Fibroblast of the aortic adventitia (primary cell): ENCODE measurements at regions not wholly inside any gene's neighbourhood (a gene's known extent, or its start where the extent isn't known, plus 50 kb on each side); places are given as distances from the start of the nearest gene placed in this dataset.
"Not testable (repeated sequence)": the region's sequence is repeated elsewhere in the genome, so short reads cannot be mapped to it uniquely, and the experiment has no call there.

ENCODE experiments used
- DNase-seq: peaks from one replicate; pipeline ENCODE4 v3.0.0-alpha.2; 2010; ENCODE audit warnings: low read depth
- H3K4me3 ChIP-seq: 2 replicates; pipeline ENCODE4 v1.5.1; 2011; ENCODE audit warnings: low read depth, mild to moderate bottlenecking, control low read depth, low read length, moderate library complexity
- CTCF ChIP-seq: IDR thresholded peaks from 2 replicates; pipeline ENCODE4 v1.5.1; 2011; ENCODE audit warnings: mild to moderate bottlenecking, low read length, control low read depth, inconsistent platforms; ENCODE audit not compliant: insufficient read depth

- DNase-seq, result no peak
- no peak overlapping the region for H3K4me3 ChIP-seq
- TF ChIP-seq CTCF, result no peak
These were observed 325.9 kb upstream of the CYLC2 start for GRCh38 chr9:102669220-102669619.

GRCh38 chr9:102652471-102652870 lies 342.7 kb upstream of the CYLC2 start:
- no peak for TF ChIP-seq CTCF
- H3K4me3 ChIP-seq, result no peak overlapping the region
- DNase-seq, result no peak

GRCh38 chr9:102650896-102651295 lies 344.2 kb upstream of the CYLC2 start:
- no peak for TF ChIP-seq CTCF
- DNase-seq, result no peak
- no peak overlapping the region for H3K4me3 ChIP-seq

GRCh38 chr9:102642651-102643050 lies 352.5 kb upstream of the CYLC2 start:
- H3K4me3 ChIP-seq, result no peak overlapping the region
- TF ChIP-seq CTCF, result no peak
- DNase-seq, result no peak

GRCh38 chr9:102631559-102631958 lies 363.6 kb upstream of the CYLC2 start:
- H3K4me3 ChIP-seq, result no peak overlapping the region
- no peak for DNase-seq
- no peak for TF ChIP-seq CTCF

- no peak overlapping the region for H3K4me3 ChIP-seq
- TF ChIP-seq CTCF, result no peak
- DNase-seq, result no peak
These were observed 385.7 kb upstream of the CYLC2 start for GRCh38 chr9:102609461-102609860.

GRCh38 chr9:102603198-102604195 lies 391.6 kb upstream of the CYLC2 start:
- DNase-seq, H3K4me3 ChIP-seq: not testable (repeated sequence)
